OCI-LY1 (cell line): ENCODE measurements at regions not wholly inside any gene's neighbourhood (a gene's known extent, or its start where the extent isn't known, plus 50 kb on each side); places are given as distances from the start of the nearest gene placed in this dataset.

Experiments
- CTCF ChIP-seq: fragments of 200-600 bp; sonication (generic), shearing (Covaris generic); IDR thresholded peaks from 2 replicates; pipeline ENCODE4 v1.5.1; 2017; ENCODE audit warnings: mild to moderate bottlenecking, antibody characterized with exemption, low read length, moderate library complexity, mixed read lengths
- EZH2 ChIP-seq: fragments of 200-600 bp; sonication (generic), shearing (Covaris generic); IDR thresholded peaks from 2 replicates; pipeline ENCODE4 v1.8.0; 2017; ENCODE audit warnings: borderline replicate concordance, mixed run types, mild to moderate bottlenecking, antibody characterized with exemption, low read length, moderate library complexity, mixed read lengths

GRCh38 chr10:125216861-125217260 is 56.5 kb upstream of the CTBP2 start:
- no peak for TF ChIP-seq EZH2
- no peak for TF ChIP-seq CTCF
